ENCODE measurements at regions not wholly inside any gene's neighbourhood (a gene's known extent, or its start where the extent isn't known, plus 50 kb on each side); places are given as distances from the start of the nearest gene placed in this dataset.

- DNase-seq (ENCODE audit: low spot score) = no peak
These were observed 661.7 kb downstream of the TSN start for GRCh38 chr2:122417114-122417513.

GRCh38 chr2:122421775-122422174 is 666.3 kb downstream of the TSN start:
- DNase-seq (ENCODE audit: low spot score) = no peak

DNA sequence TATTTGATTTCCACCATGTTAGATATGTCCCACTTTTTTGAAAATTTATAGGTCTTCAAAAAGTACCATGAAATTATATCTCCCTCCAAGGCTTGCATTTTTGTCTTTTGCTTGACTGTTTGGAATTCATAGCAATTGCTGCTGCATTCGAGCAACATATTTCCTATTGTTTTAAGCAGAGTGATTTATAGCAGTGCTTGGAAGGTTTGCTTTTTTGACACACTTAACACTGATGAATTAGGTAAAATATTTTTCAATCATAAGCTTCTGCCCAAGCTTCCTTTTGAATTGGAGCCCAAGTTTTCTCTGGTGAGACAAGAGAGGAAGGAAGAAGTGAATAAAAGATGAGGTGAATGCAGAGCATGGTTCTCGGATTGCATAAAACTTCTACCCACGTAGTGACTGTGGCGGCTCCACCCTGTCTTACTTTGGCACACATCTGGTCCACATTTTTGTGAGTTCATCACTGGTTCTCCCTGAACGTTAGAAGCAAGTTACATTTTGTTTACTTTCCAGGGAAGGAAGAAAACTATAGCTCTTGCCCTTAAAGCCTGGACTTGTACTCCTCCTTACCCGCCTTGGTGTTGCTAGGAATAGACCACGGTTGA is 667.0 kb downstream of the TSN start:
- DNase-seq (ENCODE audit: low spot score) = no peak

DNA sequence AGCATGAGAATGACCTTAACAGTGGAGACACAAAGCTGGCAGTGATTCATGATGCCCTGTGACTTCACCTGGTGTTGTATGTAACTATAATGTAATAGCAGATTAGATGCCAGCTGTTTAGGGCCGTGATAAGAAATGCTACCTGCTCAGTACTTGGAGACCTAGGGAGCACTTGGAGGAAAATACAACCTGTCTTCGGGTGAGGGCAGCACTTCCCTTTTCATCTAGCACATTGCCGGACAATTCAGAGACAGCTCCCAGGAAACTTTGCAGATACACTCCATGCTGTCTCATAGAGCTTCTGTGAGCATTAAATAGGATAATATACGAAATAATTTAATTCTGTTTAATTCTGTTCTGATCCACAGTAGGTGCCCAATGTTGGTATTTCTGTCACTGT is 668.5 kb downstream of the TSN start:
- no peak for DNase-seq (ENCODE audit: low spot score)

DNA sequence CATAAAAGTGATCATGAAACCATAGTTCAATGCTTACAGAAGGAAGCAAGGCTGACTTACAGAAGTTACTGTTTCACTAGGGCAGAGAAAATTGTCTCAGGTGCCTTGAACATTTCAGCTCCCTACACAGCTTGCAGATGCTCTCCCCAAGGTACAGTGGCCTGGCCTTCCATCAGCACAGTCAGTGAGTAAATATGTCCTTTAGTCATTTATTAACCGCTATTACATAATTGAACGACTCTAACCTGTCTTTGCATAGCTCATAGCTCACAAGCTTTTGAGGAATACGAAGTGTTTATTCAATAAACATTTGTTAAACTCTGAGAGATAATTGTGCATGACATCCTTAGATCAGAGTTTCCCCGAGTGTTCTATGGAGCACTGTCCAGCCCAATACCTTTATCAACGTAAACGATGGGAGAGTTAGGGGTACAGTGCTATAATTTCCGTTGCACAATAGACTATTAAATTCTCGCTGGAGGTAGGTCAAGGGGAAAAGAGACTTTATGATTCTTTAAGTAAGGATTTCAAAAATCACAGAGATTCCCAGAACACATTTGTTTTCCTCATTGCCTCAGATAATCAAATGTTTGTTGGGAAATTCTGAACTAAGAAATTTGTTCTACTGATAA is 677.8 kb downstream of the TSN start:
- DNase-seq (ENCODE audit: low spot score) = no peak

GRCh38 chr2:122445003-122445402 is 689.6 kb downstream of the TSN start:
- DNase-seq (ENCODE audit: low spot score) = no peak

DNA sequence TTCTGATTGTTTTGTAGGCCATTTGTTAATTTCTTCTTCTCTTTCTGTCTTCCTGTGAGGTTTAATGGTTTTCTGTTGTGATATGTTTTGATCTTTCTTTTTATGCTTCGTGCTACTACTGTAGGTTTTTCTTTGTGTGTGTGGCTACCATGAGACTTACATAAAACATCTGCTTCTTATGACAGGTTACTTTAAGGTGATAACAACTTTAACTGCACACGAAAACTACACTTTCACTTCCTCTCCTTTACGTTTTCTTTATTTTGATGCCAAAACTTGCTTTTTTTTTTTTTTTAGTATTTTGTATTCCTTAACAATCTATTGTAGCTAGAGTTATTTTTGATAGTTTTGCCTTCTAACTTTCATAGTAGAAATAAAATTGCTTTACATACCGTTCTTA is 691.3 kb downstream of the TSN start:
- no peak for DNase-seq (ENCODE audit: low spot score)

DNA sequence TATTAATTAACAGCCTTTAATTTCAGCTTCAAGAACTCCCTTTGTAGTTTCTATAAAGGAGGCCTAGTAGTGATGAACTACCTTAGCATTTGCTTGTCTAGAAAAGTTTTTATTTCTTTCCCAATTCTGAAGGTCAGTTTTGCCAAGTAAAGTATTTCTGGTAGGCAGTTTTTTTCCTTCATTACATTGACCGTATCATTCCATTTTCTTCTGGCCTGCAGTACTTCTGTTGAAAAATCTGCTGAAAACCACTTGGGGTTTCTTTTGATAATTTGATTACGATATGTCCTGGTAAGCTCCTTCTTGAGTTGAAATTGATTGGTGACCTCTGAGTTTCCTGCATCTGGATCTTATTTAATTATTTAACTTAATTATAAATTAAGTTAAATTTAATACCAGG is 691.8 kb downstream of the TSN start:
- DNase-seq (ENCODE audit: low spot score) = no peak

DNA sequence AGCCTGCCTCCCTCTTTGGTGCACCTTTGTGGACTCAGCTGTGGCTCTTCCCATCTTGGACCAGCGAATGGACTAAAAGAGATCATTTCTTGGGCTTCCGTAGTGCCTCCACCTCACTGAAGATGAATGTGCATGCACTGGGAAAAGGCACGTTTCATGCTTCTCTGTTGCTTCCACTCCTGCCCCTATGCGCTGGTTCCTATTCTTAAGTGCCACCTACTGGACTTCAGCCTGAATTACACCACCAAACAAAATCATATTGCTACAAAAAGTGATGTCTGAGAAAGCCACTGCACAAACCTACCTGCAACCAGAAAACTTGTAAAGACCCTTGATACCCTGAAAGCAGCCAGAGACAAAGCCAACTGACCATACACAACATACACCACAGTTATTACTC is 695.6 kb downstream of the TSN start:
- DNase-seq (ENCODE audit: low spot score) = no peak

GRCh38 chr2:122451697-122452096 is 696.2 kb downstream of the TSN start:
- DNase-seq (ENCODE audit: low spot score) = no peak

DNA sequence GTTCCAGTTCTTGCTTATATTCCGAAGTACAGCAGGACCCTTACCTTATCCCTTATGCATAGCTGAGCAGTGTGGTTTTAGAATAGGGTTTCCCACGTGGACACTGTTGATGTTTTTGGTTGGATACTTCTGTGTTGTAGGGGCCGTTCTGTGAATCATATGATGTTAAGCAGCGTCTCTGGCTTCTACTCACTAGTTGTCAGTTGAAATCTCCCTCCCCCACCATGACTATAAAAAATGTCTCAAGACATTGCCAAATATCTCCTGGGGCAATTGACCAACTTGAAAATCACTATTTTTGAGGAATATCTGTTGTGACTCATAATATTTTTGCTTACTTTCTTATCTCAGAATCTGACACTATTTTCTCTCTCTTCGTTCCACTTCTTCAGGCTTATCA is 713.7 kb downstream of the TSN start:
- DNase-seq (ENCODE audit: low spot score) = no peak

DNA sequence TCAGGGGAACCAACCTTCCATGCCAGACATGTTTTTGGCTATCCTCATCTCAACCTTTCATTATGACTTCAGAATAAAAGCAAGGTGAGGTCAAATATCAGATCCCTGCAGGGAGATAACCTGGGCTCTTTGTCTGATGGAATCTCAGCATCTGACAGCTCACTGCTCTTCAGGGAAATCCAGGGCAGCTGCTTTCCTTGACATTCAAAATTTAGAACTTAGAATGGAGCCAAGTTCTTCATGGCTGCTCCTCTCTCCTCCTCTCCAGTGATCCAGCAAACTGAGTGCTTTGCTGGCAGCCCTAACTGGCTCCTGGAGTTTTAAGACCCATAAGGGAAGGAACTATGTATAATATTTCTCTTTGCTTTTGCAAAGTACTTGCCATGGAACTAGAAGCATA is 716.3 kb downstream of the TSN start:
- DNase-seq (ENCODE audit: low spot score) = no peak

GRCh38 chr2:122478117-122478516 is 722.7 kb downstream of the TSN start:
- DNase-seq (ENCODE audit: low spot score) = no peak

GRCh38 chr2:122478771-122479170 is 723.3 kb downstream of the TSN start:
- DNase-seq (ENCODE audit: low spot score) = no peak

GRCh38 chr2:122480501-122481243 is 725.2 kb downstream of the TSN start:
- no peak for DNase-seq (ENCODE audit: low spot score)

DNA sequence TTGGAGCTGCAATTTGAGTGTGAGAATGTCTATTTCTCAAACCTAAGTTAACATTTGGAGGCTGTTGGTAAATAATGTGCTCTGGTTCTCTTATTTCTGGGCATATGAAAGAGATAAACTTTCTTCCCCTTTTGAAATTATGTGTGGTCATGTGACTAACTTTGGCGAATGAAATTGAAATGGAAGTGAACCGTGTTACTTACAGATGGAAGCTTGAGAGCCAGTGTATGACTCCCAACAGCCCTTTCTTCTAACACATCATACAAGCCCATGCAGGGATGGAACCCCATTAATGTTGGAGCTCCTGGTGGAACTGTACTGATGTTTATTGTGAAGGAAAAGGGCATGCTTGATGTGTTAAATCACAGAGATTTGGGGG is 725.8 kb downstream of the TSN start:
- DNase-seq (ENCODE audit: low spot score) = no peak

- no peak for DNase-seq (ENCODE audit: low spot score)
These were observed 726.3 kb downstream of the TSN start for GRCh38 chr2:122481717-122482116.

DNA sequence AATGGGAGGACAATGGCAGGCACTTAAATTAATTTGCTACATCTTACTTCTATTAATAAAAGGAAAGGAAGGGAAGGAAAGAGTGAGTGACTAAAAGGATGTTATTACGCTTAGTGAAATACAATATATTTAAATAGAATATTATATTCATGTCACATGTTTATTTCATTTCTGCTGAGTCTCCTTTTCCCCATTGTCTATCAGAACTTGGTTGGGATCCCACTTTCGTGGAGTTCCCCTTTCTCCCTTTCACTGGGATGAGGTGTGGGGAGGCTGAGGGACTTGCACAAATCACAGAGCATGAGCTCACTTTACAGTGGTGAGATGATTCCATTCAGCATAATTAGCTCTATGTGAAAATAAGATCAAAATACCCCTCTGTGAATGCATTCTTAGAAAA is 730.6 kb downstream of the TSN start:
- DNase-seq (ENCODE audit: low spot score) = no peak

- DNase-seq (ENCODE audit: low spot score) = no peak
These were observed 731.4 kb downstream of the TSN start for GRCh38 chr2:122486705-122487415.

- no peak for DNase-seq (ENCODE audit: low spot score)
These were observed 735.6 kb downstream of the TSN start for GRCh38 chr2:122491011-122491410.

DNA sequence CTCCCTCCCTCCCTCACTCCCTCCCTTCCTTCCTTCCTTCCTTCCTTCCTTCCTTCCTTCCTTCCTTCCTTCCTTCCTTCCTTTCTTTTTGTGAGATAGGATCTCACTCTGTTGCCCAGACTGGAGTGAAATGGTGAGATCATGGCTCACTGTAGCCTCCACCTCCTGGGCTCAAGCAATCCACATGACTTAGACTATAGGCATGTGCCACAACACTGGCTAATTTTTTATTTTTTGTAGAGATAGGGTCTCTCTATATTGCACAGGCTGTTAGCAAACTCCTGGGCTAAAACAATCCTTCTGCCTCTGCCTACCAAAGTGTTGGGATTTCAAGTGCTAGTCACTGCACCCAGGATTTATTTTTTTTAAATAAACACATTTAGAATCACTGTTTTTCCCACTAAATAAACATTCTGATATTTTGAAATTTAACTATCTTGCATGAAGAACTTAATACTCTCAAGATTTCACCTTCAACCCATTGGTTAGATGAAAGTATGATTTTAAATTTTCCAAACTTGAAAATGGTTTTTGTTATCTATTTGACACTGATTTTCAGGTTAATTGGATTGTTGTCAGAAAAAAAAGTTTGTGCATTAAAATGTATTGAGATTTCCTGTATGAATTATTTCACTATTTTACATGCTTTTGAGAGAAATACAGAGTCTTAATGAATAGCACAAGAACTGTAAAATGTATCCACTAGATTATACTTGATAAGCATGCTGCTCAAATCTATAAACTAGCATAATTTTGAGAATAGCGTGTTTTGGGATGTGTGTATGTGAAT is 745.1 kb downstream of the TSN start:
- no peak for DNase-seq (ENCODE audit: low spot score)

DNA sequence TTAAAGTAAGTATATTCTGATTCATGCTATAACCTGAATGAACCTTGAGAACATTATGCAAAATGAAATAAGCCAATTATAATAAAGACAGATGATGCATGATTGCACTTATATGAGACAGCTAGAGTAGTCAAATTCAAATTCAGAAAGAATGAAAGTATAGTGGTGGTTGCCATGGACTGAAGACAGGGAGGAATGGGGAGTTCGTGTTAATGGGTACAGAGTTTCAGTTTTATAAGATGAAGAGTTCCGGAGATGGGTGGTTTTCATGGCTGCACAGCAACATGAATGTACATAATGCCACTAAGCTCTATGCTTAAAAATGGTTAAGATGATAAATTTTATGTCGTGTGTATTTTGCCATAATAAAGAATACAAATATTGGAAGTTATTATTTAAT is 751.2 kb downstream of the TSN start:
- DNase-seq (ENCODE audit: low spot score) = no peak

All from ecto neural progenitor cell (in vitro differentiated cells).